Transverse colon (tissue), 4 donors: ENCODE measurements at regions not wholly inside any gene's neighbourhood (a gene's known extent, or its start where the extent isn't known, plus 50 kb on each side); places are given as distances from the start of the nearest gene placed in this dataset.

Experiments
- DNase-seq: peaks from one replicate; pipeline ENCODE4 v3.0.0-alpha.2; 2019
- H3K27ac ChIP-seq, 4 donors: fragments of 200-600 bp; sonication (generic); 2 replicates each; pipeline ENCODE4 v1.5.1; 2016 to 2018; ENCODE audit warnings: inconsistent platforms in 4 of 4
- H3K27me3 ChIP-seq: fragments of 200-600 bp; sonication (generic); 2 replicates; pipeline ENCODE4 v1.5.1; 2017; ENCODE audit warnings: inconsistent platforms
- H3K36me3 ChIP-seq, 4 donors: fragments of 200-600 bp; sonication (generic); 2 replicates each; pipeline ENCODE4 v1.5.1; 2017 to 2019; ENCODE audit warnings: inconsistent platforms in 4 of 4
- H3K4me1 ChIP-seq, 4 donors: fragments of 200-600 bp; sonication (generic); 2 replicates each; pipeline ENCODE4 v1.5.1; 2017 to 2020; ENCODE audit warnings: inconsistent platforms in 4 of 4
- H3K4me3 ChIP-seq, 4 donors: fragments of 200-600 bp; sonication (generic); 1 replicate in 1 of 4; 2 replicates in 3 of 4; pipeline versions ENCODE4 v1.5.1 to v1.6.1; 2017 to 2019; ENCODE audit warnings: inconsistent platforms in 4 of 4
- H3K9me3 ChIP-seq, 2 donors: fragments of 200-600 bp; sonication (generic); 2 replicates each; pipeline ENCODE4 v1.5.1; 2017 to 2019; ENCODE audit warnings: inconsistent platforms in 2 of 2
- EP300 ChIP-seq: sonication (generic); formaldehyde crosslinking; IDR thresholded peaks from one replicate; pipeline ENCODE4 v1.6.1; 2017; ENCODE audit warnings: antibody characterized with exemption, low read depth
- POLR2A ChIP-seq: fragments of 450-650 bp; IDR thresholded peaks from one replicate; pipeline ENCODE4 v1.6.1; 2016; ENCODE audit warnings: antibody characterized with exemption, mild to moderate bottlenecking, moderate library complexity
- POLR2AphosphoS5 ChIP-seq, 3 donors: sonication (generic); formaldehyde crosslinking; IDR thresholded peaks; one replicate each; pipeline ENCODE4 v1.6.1; 2016; ENCODE audit warnings: antibody characterized with exemption in 3 of 3
- WGBS, 2 donors: methylation state at CpG; one replicate each; pipeline ENCODE4 v1.1.5; 2018; ENCODE audit warnings: low coverage in 1 of 2; 5-methylcytosine and 5-hydroxymethylcytosine counted together
- in situ Hi-C, 4 donors: fragments of 200-750 bp; cut with MboI; loops; one replicate each; pipeline versions ENCODE4 v1.15.0 to v1.15.1; 2017; ENCODE audit warnings: low sequenced_read_pairs in 3 of 4, low pct_ligation_motif_present in 1 of 4, low pct_unique_long_range_greater_than_20kb in 1 of 4
- intact Hi-C: fragments of 100-400 bp; cut with DNase I; formaldehyde crosslinking; loops from one replicate; pipeline ENCODE4 v1.15.1; 2023; ENCODE audit warnings: low total_unique reads
- TF ChIP-seq, protein P1 (sequence below), 5 experiments: fragments of 200-600 bp in 3 of 5; fragments of 450-650 bp in 2 of 5; sonication (generic) in 3 of 5; IDR thresholded peaks; 1 replicate in 2 of 5; 2 replicates in 3 of 5; pipeline ENCODE4 v1.5.1; 2016 to 2017; ENCODE audit warnings: antibody characterized with exemption in 5 of 5, inconsistent platforms in 3 of 5, mild to moderate bottlenecking in 2 of 5, moderate library complexity in 1 of 5

DNA sequence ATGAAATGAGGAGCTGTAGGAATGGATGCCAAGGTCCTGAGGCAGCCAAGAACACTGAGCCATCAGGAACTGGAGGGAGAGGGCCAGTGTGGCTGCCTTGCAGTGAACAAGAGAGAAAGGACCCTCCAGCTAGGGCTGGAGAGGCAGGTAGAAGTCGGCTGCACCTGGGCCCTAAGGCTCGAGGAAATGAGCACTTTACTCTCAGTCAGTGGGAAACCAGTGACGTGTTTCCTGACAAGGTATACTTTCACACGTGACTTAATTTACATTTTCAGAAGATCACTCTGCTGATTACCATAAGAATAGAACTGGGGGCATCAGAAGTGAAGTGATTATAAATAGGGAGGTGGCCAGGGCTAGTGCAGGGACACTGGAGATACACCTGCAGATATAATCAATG lies 115.2 kb downstream of the C17orf67 start:
- in situ Hi-C loops (loop anchor here in 3 of 4 donors (10.0 to 25.0 kb wide), 4 partner anchors 131 to 881 kb away; partner anchors contain the start of gene NOG (in 1 of the 3)), intact Hi-C loops (loop anchor here (10.0 kb wide), 1 partner anchor 874 kb away; no protein-coding TSS in a partner anchor)
- Histone ChIP-seq H3K9me3 (no peaks in the 10 kb centered on the region), H3K36me3 (no peaks in the 10 kb centered on the region), H3K4me1 (no peaks in the 10 kb centered on the region), H3K27ac (no peak overlapping the region), H3K4me3 (no peak overlapping the region), H3K27me3 (peaks cover 6% of the 10 kb centered on the region)
- WGBS, 2 donors, result 45% methylated on average over 4 of the region's 4 CpGs; no CpG with 5 or more reads in 1 of the 2 donors
- DNase-seq, result no peak
- no peak for TF ChIP-seq POLR2AphosphoS5 (IDR thresholded peaks at IDR 0.05)
- no peak for TF ChIP-seq EP300
- TF ChIP-seq, protein P1, sequence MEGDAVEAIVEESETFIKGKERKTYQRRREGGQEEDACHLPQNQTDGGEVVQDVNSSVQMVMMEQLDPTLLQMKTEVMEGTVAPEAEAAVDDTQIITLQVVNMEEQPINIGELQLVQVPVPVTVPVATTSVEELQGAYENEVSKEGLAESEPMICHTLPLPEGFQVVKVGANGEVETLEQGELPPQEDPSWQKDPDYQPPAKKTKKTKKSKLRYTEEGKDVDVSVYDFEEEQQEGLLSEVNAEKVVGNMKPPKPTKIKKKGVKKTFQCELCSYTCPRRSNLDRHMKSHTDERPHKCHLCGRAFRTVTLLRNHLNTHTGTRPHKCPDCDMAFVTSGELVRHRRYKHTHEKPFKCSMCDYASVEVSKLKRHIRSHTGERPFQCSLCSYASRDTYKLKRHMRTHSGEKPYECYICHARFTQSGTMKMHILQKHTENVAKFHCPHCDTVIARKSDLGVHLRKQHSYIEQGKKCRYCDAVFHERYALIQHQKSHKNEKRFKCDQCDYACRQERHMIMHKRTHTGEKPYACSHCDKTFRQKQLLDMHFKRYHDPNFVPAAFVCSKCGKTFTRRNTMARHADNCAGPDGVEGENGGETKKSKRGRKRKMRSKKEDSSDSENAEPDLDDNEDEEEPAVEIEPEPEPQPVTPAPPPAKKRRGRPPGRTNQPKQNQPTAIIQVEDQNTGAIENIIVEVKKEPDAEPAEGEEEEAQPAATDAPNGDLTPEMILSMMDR (IDR thresholded peaks at IDR 0.05), result no peak
- TF ChIP-seq POLR2A, result no peak

- DNase-seq, result no peak
- H3K36me3 ChIP-seq, result no peaks in the 10 kb centered on the region
- 80 to 84% methylated on average over 3 to 5 of the region's 5 CpGs for WGBS, 2 donors
- no peaks in the 10 kb centered on the region for H3K4me1 ChIP-seq
- no peak overlapping the region for H3K4me3 ChIP-seq
- no peaks in the 10 kb centered on the region for H3K27me3 ChIP-seq
- TF ChIP-seq POLR2A (no peak), POLR2AphosphoS5 (IDR thresholded peaks at IDR 0.05) (no peak), EP300 (no peak)
- TF ChIP-seq, protein P1 (IDR thresholded peaks at IDR 0.05), result no peak
- intact Hi-C loops (no loop called here), in situ Hi-C loops (loop anchor here in 2 of 4 donors (25.0 kb wide), 3 partner anchors 136 to 886 kb away; partner anchors contain the start of gene NOG (in 1 of the 2))
- no peak overlapping the region for H3K27ac ChIP-seq
- no peaks in the 10 kb centered on the region for H3K9me3 ChIP-seq
These were observed 110.3 kb downstream of the C17orf67 start for GRCh38 chr17:56723421-56723820.

DNA sequence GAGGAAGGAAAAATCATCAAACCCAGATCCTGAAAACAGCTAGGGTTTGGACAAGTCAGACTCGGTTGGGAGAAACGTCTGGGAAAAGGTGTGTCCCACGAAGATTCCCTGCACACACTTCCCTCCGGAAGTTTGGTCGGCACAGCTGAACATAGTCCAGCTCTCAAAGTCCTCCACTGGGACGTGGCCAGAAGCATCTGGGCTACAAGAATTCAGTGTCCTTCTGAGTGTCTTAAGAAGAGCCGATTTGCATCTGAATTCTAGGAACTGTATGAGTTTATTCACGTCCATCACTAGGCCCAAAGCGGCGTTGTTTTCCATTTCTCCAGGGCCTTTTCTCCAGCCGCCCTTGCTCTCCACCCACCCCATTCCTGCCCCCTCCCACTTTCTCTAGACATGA lies 109.1 kb downstream of the C17orf67 start:
- no peak for TF ChIP-seq EP300
- no peak for TF ChIP-seq POLR2AphosphoS5 (IDR thresholded peaks at IDR 0.05)
- TF ChIP-seq, protein P1 (IDR thresholded peaks at IDR 0.05), result no peak
- no peak for TF ChIP-seq POLR2A
- in situ Hi-C loops (loop anchor here in 2 of 4 donors (25.0 kb wide), 3 partner anchors 137 to 887 kb away; partner anchors contain the start of gene NOG (in 1 of the 2)), intact Hi-C loops (no loop called here)
- 67 to 73% methylated on average over 6 to 11 of the region's 11 CpGs for WGBS, 2 donors
- no peak overlapping the region for H3K27ac ChIP-seq
- H3K4me3 ChIP-seq, result no peak overlapping the region
- no peak for DNase-seq
- no peaks in the 10 kb centered on the region for H3K36me3 ChIP-seq
- H3K9me3 ChIP-seq, result no peaks in the 10 kb centered on the region
- no peaks in the 10 kb centered on the region for H3K4me1 ChIP-seq
- no peaks in the 10 kb centered on the region for H3K27me3 ChIP-seq

GRCh38 chr17:56725144-56725543 lies 108.6 kb downstream of the C17orf67 start:
- TF ChIP-seq EP300, result no peak
- TF ChIP-seq POLR2AphosphoS5 (IDR thresholded peaks at IDR 0.05), result no peak
- 69 to 77% methylated on average over 1 to 4 of the region's 4 CpGs for WGBS, 2 donors
- H3K36me3 ChIP-seq, result no peaks in the 10 kb centered on the region
- no peaks in the 10 kb centered on the region for H3K4me1 ChIP-seq
- no peaks in the 10 kb centered on the region for H3K27me3 ChIP-seq
- in situ Hi-C loops, result no loop called here
- no peak overlapping the region for H3K4me3 ChIP-seq
- DNase-seq, result no peak
- no peaks in the 10 kb centered on the region for H3K9me3 ChIP-seq
- intact Hi-C loops, result no loop called here
- H3K27ac ChIP-seq, result no peak overlapping the region
